ENCODE measurements at regions not wholly inside any gene's neighbourhood (a gene's known extent, or its start where the extent isn't known, plus 50 kb on each side); places are given as distances from the start of the nearest gene placed in this dataset.
"Not testable (repeated sequence)": the region's sequence is repeated elsewhere in the genome, so short reads cannot be mapped to it uniquely, and the experiment has no call there.

GRCh38 chr6:122872311-122872710 is 83.3 kb downstream of the SMPDL3A start:
- no peaks in the 10 kb centered on the region for H3K36me3 ChIP-seq (replicated peaks in 1 of 2; ENCODE audit: insufficient read depth in 1 of 2, low read depth in 2 of 2)
- H3K9me3 ChIP-seq: no peaks in the 10 kb centered on the region
- WGBS, 2 donors: 69 to 90% methylated on average over 4 of the region's 4 CpGs
- no peak for TF ChIP-seq CTCF (IDR thresholded peaks at IDR 0.05)
- H3K4me1 ChIP-seq: no peaks in the 10 kb centered on the region
- H3K4me3 ChIP-seq: no peak overlapping the region
- intact Hi-C loops (cut with DNase I): no loop called here
- no peaks in the 10 kb centered on the region for H3K27me3 ChIP-seq
- DNase-seq (no peak), ATAC-seq (no peak)
- H3K27ac ChIP-seq: no peak overlapping the region

- no peak overlapping the region for H3K4me3 ChIP-seq
- no peaks in the 10 kb centered on the region for H3K9me3 ChIP-seq
- WGBS, 2 donors: 81 to 85% methylated on average over 3 of the region's 3 CpGs
- no peaks in the 10 kb centered on the region for H3K4me1 ChIP-seq
- H3K27ac ChIP-seq: no peak overlapping the region
- no peaks in the 10 kb centered on the region for H3K27me3 ChIP-seq
- H3K36me3 ChIP-seq (replicated peaks in 1 of 2; ENCODE audit: insufficient read depth in 1 of 2, low read depth in 2 of 2): no peaks in the 10 kb centered on the region
- ATAC-seq (no peak), DNase-seq (no peak)
- intact Hi-C loops (cut with DNase I): no loop called here
- no peak for TF ChIP-seq CTCF (IDR thresholded peaks at IDR 0.05)
- TF ChIP-seq POLR2A (IDR thresholded peaks at IDR 0.05): no peak
Observed at GRCh38 chr6:122877302-122877701, 88.2 kb downstream of the SMPDL3A start.

GRCh38 chr6:122878796-122879195 is 89.7 kb downstream of the SMPDL3A start:
- ATAC-seq (no peak), DNase-seq (no peak)
- Histone ChIP-seq H3K4me3 (no peak overlapping the region), H3K9me3 (no peaks in the 10 kb centered on the region), H3K27me3 (no peaks in the 10 kb centered on the region), H3K27ac (no peak overlapping the region), H3K4me1 (no peaks in the 10 kb centered on the region), H3K36me3 (replicated peaks in 1 of 2; ENCODE audit: insufficient read depth in 1 of 2, low read depth in 2 of 2) (no peaks in the 10 kb centered on the region)
- TF ChIP-seq POLR2A (IDR thresholded peaks at IDR 0.05): no peak
- intact Hi-C loops (cut with DNase I): no loop called here
- 15 to 19% methylated on average over 1 of the region's 1 CpG for WGBS, 2 donors

GRCh38 chr6:122886481-122886880 is 97.4 kb downstream of the SMPDL3A start:
- no peaks in the 10 kb centered on the region for H3K9me3 ChIP-seq
- H3K4me1 ChIP-seq: no peaks in the 10 kb centered on the region
- intact Hi-C loops (cut with DNase I): no loop called here
- ATAC-seq (no peak), DNase-seq (no peak)
- H3K4me3 ChIP-seq: no peak overlapping the region
- 45 to 55% methylated on average over 4 of the region's 4 CpGs for whole genome bisulfite sequencing, 2 donors
- no peak for TF ChIP-seq CTCF (IDR thresholded peaks at IDR 0.05)
- no peak for TF ChIP-seq POLR2A (IDR thresholded peaks at IDR 0.05)
- H3K27me3 ChIP-seq: no peaks in the 10 kb centered on the region
- H3K27ac ChIP-seq: no peak overlapping the region
- no peaks in the 10 kb centered on the region for H3K36me3 ChIP-seq (replicated peaks in 1 of 2; ENCODE audit: insufficient read depth in 1 of 2, low read depth in 2 of 2)

GRCh38 chr6:122887941-122888340 is 98.9 kb downstream of the SMPDL3A start:
- ATAC-seq: no peak
- Histone ChIP-seq H3K4me1 (no peaks in the 10 kb centered on the region), H3K36me3 (replicated peaks in 1 of 2; ENCODE audit: insufficient read depth in 1 of 2, low read depth in 2 of 2) (no peaks in the 10 kb centered on the region), H3K4me3 (no peak overlapping the region), H3K9me3 (no peaks in the 10 kb centered on the region), H3K27ac (no peak overlapping the region), H3K27me3 (no peaks in the 10 kb centered on the region)
- no peak for DNase-seq
- intact Hi-C loops (cut with DNase I): no loop called here
- no peak for TF ChIP-seq POLR2A (IDR thresholded peaks at IDR 0.05)
- no peak for TF ChIP-seq CTCF (IDR thresholded peaks at IDR 0.05)

- H3K4me3 ChIP-seq; ATAC-seq; H3K9me3 ChIP-seq; H3K27me3 ChIP-seq; H3K4me1 ChIP-seq; DNase-seq; H3K36me3 ChIP-seq (replicated peaks in 1 of 2; ENCODE audit: insufficient read depth in 1 of 2, low read depth in 2 of 2); H3K27ac ChIP-seq; intact Hi-C loops (cut with DNase I): not testable (repeated sequence)
- WGBS, 2 donors: 90 to 93% methylated on average over 1 of the region's 1 CpG
Observed at GRCh38 chr6:122888680-122889079, 99.6 kb downstream of the SMPDL3A start.

Measured in body of pancreas (tissue), 4 donors.